NCI-H526 treated with DMSO at 0.1 percent for 48 hours (cell line): ENCODE measurements at regions not wholly inside any gene's neighbourhood (a gene's known extent, or its start where the extent isn't known, plus 50 kb on each side); places are given as distances from the start of the nearest gene placed in this dataset.
A peak's percentile ranks its signal among the peaks of the same experiment; 100 is the strongest.
"Not testable (repeated sequence)": the region's sequence is repeated elsewhere in the genome, so short reads cannot be mapped to it uniquely, and the experiment has no call there.

Source experiments
- DNase-seq: peaks from one replicate; lab custom pipeline; 2025; lab: John Stamatoyannopoulos, UW

GRCh38 chr12:13440844-13441243 lies 244.3 kb downstream of the EMP1 start:
- no peak for DNase-seq

DNA sequence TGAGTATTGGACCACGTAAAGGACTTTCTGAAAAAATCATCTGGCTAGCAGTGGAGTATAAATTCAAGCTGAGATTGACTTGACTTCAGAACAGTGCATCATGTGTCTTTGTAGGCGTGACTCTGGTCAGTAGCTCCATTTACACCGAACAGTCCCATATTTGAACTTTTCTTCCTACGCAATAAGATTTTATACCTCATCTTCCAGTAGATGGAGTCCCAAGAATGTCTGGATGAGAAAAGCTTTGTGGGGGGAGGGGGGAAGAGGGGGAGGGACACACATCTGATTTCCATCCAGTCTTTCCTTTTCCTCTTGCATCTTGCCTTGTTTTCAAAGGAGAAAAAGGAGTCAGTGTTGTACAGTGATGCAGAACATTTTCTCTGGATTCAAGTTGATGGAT lies 241.0 kb downstream of the EMP1 start:
- no peak for DNase-seq

GRCh38 chr12:13436696-13437391 lies 240.3 kb downstream of the EMP1 start:
- no peak for DNase-seq

- DNase-seq: no peak
Observed at GRCh38 chr12:13436182-13436581, 239.7 kb downstream of the EMP1 start.

GRCh38 chr12:13435235-13435933 lies 238.9 kb downstream of the EMP1 start:
- no peak for DNase-seq

GRCh38 chr12:13433768-13434167 lies 237.2 kb downstream of the EMP1 start:
- DNase-seq: no peak

DNA sequence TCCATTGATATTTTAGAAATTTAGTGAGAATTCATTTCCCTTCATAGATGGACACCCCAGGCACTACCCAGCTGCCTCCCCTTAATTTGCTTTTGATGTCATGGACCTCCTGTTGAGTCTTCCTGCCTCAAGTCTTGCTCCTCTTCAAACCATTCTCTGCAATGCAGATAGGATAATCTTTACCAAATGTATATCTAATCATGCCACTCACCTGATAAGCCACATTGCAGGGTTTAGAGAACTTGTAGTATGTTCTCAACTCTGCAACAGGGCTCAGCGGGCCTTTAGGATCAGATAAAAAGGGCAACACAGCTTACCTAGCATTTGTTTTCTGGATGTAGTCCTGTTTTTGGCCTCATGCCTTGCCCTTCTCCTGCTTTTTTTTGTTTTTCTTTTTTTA lies 234.5 kb downstream of the EMP1 start:
- no peak for DNase-seq

GRCh38 chr12:13428538-13429265 lies 232.2 kb downstream of the EMP1 start:
- DNase-seq: no peak

DNA sequence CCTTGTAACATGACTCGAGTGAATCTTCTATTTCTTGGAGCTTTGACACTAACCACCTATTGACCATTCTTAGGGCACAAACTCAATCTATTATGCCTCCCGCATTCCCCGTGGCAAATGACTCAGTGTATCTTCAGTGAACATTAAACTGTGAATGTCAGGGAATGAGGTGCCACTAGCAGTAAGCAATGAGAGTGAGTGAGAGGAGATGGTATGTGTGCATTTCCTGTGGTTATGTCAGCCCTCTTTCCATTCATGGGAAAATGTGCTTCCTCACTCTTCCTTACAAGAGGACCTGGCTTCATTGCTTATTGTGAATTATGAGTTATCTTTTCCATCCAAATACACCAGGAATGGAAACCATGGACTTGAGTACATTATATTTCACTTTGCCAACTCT lies 229.2 kb downstream of the EMP1 start:
- DNase-seq: no peak

DNA sequence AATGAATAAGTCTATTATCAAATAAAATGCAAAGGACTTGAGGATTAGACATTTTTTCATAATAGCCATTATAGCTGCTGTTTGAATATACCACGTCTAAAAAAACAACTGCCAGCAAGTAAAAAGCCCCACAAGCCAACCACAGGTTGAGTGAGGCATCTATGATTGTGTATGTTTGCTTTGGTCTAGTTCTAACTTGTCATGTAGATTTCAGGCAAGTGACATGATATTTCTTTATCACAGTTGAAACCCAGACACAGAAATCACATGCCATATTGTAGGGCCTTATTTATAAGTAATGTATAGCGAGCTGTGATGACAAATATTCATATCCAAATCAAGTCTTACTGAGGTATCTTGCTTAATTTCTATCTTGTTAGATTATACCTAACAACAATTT lies 225.8 kb downstream of the EMP1 start:
- DNase-seq: no peak

GRCh38 chr12:13417516-13417915 lies 221.0 kb downstream of the EMP1 start:
- DNase-seq: no peak

- no peak for DNase-seq
Observed at GRCh38 chr12:13411287-13411686, 214.8 kb downstream of the EMP1 start.

GRCh38 chr12:13405961-13406703 lies 209.6 kb downstream of the EMP1 start:
- DNase-seq: no peak

- DNase-seq: no peak
Observed at GRCh38 chr12:13404631-13405473, 208.3 kb downstream of the EMP1 start.

DNA sequence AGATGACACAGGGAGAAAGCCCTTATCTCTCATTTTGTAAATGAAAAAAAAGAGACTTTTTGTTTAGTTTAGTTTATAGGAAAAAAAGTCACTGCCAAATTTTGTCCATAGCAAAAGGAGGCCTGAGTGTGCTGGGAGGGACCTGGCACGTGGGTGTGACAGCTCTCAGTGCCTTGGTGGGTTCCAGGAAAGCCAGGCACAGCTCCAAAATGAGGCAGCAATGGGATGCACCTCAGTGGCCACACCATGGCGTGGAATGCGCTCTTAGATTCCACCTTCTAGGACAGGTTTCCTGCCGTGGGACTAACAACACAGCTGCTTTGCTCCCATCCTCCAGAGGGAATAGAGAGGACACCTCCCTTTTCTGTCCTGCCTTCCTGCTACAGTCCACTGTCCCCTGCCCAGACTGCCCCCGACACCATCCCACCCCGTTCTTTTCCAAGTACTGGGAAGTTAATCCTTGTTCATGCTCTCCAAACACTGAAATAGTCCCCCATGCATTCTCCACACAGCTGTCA lies 207.6 kb downstream of the EMP1 start:
- no peak for DNase-seq

DNA sequence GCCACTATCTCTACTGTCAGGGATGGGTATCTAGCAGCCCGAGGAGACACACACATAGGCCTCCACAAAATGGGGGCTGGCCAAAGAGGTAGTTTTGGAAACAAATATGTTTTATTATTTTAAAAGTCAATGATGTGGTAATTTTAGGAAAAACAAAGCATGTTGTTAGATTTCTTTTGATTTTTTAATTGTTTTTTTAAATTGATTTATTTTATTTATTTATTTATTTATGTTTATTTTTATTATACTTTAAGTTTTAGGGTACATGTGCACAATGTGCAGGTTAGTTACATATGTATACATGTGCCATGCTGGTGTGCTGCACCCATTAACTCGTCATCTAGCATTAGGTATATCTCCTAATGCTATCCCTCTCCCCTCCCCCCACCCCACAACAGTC lies 194.8 kb downstream of the EMP1 start:
- DNase-seq: not testable (repeated sequence)

DNA sequence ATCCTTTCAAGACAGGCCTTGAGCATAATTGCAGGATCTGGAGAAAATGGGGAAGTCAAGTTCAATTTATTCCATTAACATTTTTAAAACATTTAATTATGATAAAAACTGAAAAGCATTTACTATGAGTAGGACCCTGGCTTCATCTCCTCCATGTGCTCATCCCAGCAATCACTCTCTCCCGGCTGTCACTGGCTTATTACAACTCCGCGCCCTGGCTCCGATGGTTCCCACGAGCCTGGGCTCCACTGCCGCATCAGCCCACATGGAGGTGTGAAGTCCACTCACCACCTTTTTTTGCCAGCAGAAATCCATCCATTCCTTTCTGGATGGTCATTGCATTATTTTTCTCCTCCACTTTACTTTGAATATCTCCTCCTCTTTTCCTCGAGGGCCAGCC lies 194.4 kb downstream of the EMP1 start:
- DNase-seq: no peak

DNA sequence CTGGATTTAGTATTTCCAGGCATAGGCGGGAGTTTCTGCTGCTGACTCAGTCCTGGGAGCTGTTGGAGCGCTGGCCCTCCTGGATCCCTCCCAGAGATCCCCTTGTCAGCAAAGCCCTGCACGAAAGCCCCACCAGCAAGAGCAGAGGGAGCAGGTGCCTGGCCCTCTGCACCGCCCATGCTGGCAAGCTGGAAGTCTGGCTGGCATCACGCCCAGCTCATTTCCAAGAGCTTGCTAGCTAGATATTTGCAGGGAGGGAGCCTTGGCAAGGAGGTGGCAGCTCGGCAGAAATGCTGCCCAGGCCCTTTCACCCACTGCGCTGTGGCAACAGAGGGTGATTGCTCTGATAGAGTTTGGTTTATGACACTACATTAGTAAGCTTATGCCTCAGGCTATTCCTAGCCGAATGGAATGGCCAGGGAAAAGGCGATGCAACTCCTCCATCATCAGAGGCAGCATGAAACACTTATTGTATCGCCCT lies 193.9 kb downstream of the EMP1 start:
- peak; percentile 21 for DNase-seq

- DNase-seq: no peak
Observed at GRCh38 chr12:13387101-13387500, 190.6 kb downstream of the EMP1 start.

DNA sequence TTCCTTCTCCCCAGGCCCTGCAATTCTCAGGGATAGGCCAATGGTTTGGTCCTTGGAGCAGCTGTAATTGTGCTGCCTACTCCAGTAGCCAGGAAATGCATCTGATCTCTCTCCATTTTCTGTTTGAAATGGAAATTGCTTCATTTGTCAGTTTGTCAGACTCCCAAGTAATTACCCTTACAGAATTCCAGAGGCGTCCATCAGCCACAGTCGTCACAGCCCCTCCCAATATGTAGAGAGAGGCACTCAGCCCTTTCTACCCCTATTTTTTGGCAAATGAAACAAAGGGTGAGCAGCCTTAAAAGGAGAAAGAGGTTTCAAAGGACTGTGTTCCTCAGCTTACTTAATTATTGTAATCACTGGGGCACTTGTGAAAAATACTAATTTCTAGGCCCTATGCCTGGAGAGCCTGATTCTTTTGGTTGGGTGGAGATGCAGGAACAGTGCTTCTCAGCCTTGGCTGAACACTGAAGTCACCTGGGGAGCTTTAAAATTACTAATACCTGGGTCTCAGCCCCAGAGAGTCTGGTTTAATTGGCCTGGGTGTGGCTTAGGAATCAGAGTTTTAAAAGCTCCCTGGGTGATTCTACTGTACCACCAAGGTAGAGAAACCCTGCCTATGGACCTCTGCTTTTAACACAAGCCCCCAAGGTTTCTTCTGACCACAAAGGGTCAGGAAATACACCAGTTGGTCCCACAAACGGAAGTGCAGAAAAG lies 190.0 kb downstream of the EMP1 start:
- DNase-seq: no peak
